Spinal cord (tissue), 9 donors: ENCODE measurements at regions not wholly inside any gene's neighbourhood (a gene's known extent, or its start where the extent isn't known, plus 50 kb on each side); places are given as distances from the start of the nearest gene placed in this dataset.
"Not testable (repeated sequence)": the region's sequence is repeated elsewhere in the genome, so short reads cannot be mapped to it uniquely, and the experiment has no call there.

Experiments
- DNase-seq, 6 donors: peaks; one replicate each; pipeline versions ENCODE4 v3.0.0 to v3.0.0-alpha.2; 2013 to 2015; ENCODE audit warnings: low spot score in 6 of 6, low read depth in 4 of 6
- H3K27ac ChIP-seq: one replicate; pipeline ENCODE4 v1.5.1; 2013; ENCODE audit warnings: low read depth, low read length, control low read depth
- H3K27me3 ChIP-seq: one replicate; pipeline ENCODE4 v1.6.1; 2013; ENCODE audit warnings: low read length; ENCODE audit not compliant: control insufficient read depth, insufficient read depth
- H3K36me3 ChIP-seq: one replicate; pipeline ENCODE4 v1.6.1; 2013; ENCODE audit warnings: low read length; ENCODE audit not compliant: control insufficient read depth, insufficient read depth
- H3K4me1 ChIP-seq: one replicate; pipeline ENCODE4 v1.6.1; 2013; ENCODE audit warnings: low read length; ENCODE audit not compliant: control insufficient read depth, insufficient read depth
- H3K4me3 ChIP-seq: one replicate; pipeline ENCODE4 v1.5.1; 2013; ENCODE audit warnings: low read depth, low read length, control low read depth
- H3K9me3 ChIP-seq: one replicate; pipeline ENCODE4 v1.6.1; 2013; ENCODE audit warnings: low read length; ENCODE audit not compliant: control insufficient read depth, insufficient read depth
- WGBS: methylation state at CpG from one replicate; pipeline ENCODE4 v1.1.5; 2013; ENCODE audit warnings: missing lambda C conversion rate; ENCODE audit not compliant: insufficient coverage; 5-methylcytosine and 5-hydroxymethylcytosine counted together
- donor health status: healthy.

DNA sequence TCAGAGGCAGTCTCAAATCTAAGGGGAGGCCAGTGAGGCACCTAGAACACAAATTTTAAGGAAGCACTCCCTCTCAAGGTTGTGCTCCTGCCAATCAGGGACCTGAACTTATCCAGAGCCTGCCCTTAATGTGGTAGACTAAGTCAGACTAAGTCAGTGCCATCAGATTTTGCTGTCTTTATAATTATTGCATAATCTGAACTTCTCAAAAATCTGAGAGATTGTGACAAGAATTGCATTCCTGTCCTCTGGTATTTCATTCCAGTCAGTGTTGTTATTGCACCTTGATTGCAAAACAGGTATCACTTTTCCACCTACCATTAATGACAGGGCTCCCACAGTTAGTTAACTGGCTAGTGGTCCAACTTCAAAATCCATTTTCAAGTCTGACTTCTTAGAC is 197.1 kb upstream of the HCN1 start:
- no peak for DNase-seq
- Histone ChIP-seq H3K9me3 (peaks cover 9% of the 10 kb centered on the region), H3K4me1 (no peaks in the 10 kb centered on the region)

GRCh38 chr5:45890441-45891080 is 194.4 kb upstream of the HCN1 start:
- WGBS, result 93% methylated on average over 19 of the region's 28 CpGs
- H3K9me3 ChIP-seq, H3K36me3 ChIP-seq, DNase-seq, H3K27ac ChIP-seq, H3K4me3 ChIP-seq, H3K4me1 ChIP-seq, H3K27me3 ChIP-seq: not testable (repeated sequence)

More for the DNA sequence above, 197.1 kb upstream of the HCN1 start:
- no peaks in the 10 kb centered on the region for H3K36me3 ChIP-seq
- H3K4me3 ChIP-seq, result no peak overlapping the region
- H3K27me3 ChIP-seq, result no peaks in the 10 kb centered on the region
- H3K27ac ChIP-seq, result no peak overlapping the region

DNA sequence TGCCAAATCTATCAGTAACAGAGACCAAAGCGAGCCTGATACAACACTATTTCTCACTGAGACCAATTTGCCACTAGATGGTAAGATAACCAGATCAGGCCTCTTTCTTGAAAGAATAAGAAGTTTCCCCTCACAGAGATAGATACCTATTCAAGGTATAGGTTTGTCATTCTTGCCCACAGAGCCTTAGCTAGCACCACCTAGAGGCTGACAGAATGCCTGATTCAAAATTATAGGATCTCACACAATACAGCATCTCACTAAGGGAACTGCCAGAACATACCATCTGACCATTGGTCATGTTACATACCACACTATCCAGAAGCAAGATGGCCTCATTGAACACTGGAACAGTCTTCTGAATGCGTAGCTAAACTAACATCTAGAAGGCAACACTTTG is 166.6 kb upstream of the HCN1 start:
- Histone ChIP-seq H3K4me3 (no peak overlapping the region), H3K27ac (no peak overlapping the region), H3K27me3 (no peaks in the 10 kb centered on the region), H3K9me3 (peaks cover 8% of the 10 kb centered on the region), H3K36me3 (no peaks in the 10 kb centered on the region), H3K4me1 (no peaks in the 10 kb centered on the region)
- 20% methylated on average over 1 of the region's 2 CpGs for WGBS
- DNase-seq, result no peak

DNA sequence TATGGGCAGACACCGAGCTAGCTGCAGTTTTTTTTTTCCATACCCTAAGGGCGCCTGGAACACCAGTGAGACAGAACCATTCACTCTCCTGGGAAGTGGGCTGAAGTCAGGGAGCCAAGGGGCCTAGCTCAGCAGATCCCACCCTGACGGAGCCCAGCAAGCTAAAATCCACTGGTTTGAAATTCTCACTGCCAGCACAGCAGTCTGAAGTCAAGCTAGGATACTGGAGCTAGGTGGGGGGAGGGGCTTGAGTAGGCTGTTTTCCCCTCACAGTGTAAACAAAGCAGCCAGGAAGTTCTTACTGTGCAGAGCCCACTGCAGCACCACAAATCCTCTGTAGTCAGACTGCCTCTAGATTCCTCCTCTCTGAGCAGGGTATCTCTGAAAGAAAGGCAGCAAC is 151.7 kb upstream of the HCN1 start:
- Histone ChIP-seq H3K4me3 (no peak overlapping the region), H3K9me3 (peaks cover 1% of the 10 kb centered on the region), H3K27ac (no peak overlapping the region), H3K36me3 (no peaks in the 10 kb centered on the region), H3K27me3 (no peaks in the 10 kb centered on the region), H3K4me1 (no peaks in the 10 kb centered on the region)
- no peak for DNase-seq
- WGBS, result 100% methylated on average over 2 of the region's 3 CpGs

GRCh38 chr5:45826055-45826454 is 129.9 kb upstream of the HCN1 start:
- Histone ChIP-seq H3K4me1 (no peaks in the 10 kb centered on the region), H3K36me3 (no peaks in the 10 kb centered on the region), H3K4me3 (no peak overlapping the region), H3K27ac (no peak overlapping the region), H3K9me3 (peaks cover 6% of the 10 kb centered on the region), H3K27me3 (no peaks in the 10 kb centered on the region)
- no CpG with 5 or more reads among the region's 2 CpGs for WGBS
- DNase-seq, result no peak

GRCh38 chr5:45800331-45800730 is 104.2 kb upstream of the HCN1 start:
- H3K27me3 ChIP-seq, result no peaks in the 10 kb centered on the region
- DNase-seq, result no peak
- peaks cover 13% of the 10 kb centered on the region for H3K9me3 ChIP-seq
- WGBS, result 60% methylated on average over 2 of the region's 2 CpGs
- no peak overlapping the region for H3K27ac ChIP-seq
- H3K36me3 ChIP-seq, result no peaks in the 10 kb centered on the region
- H3K4me1 ChIP-seq, result no peaks in the 10 kb centered on the region
- H3K4me3 ChIP-seq, result no peak overlapping the region

DNA sequence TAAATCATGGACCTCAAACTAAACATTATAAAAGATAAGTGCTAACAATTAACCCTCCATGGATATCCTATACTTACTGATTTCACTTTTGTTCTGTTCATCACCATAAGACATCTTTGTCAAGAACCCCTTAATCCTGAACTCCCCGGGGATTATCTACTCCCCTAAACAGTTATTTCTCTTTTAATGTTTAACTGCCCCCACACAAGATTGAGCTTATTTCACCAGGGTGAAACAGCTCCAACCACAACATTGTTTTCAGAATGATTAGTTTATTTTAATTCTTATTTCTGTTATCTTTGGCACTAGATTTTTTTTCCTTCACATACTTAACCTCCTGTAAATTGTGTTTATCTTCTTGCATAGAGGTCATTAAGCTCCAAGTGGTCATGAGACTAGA is 103.2 kb upstream of the HCN1 start:
- no peak for DNase-seq
- no peaks in the 10 kb centered on the region for H3K27me3 ChIP-seq
- peaks cover 16% of the 10 kb centered on the region for H3K9me3 ChIP-seq
- no peaks in the 10 kb centered on the region for H3K4me1 ChIP-seq
- H3K36me3 ChIP-seq, result no peaks in the 10 kb centered on the region
- 83% methylated on average over 1 of the region's 1 CpG for WGBS
- no peak overlapping the region for H3K27ac ChIP-seq
- no peak overlapping the region for H3K4me3 ChIP-seq

DNA sequence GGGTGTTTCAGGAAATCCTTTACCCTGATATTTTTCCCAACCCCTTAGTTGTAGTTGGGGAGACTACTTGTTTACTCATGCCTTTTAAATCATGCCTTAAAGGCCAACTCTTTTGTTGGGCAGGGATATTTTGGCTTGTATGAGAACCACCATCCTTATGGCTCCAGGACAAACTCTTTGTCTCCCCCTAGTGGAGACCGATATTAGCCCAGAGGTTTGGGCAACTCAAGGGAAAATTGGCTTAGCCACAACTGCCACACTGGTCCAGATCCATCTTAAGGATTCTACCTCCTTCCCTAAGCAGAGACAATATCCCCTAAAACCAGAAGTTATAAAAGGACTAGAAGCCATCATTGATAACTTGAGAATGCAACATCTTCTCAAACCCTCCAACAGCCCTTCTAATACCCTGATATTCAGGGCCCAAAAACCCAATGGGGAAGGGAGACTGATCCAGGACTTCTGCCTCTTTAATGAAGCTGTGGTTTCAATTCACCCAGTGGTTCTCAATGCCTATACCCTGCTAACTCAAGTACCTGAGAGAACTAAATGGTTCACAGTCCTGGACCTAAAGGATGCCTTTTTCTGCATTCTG is 100.9 kb upstream of the HCN1 start:
- Histone ChIP-seq H3K9me3 (peaks cover 19% of the 10 kb centered on the region), H3K4me3 (no peak overlapping the region), H3K27ac (no peak overlapping the region), H3K36me3 (no peaks in the 10 kb centered on the region), H3K4me1 (no peaks in the 10 kb centered on the region), H3K27me3 (no peaks in the 10 kb centered on the region)
- no peak for DNase-seq
- WGBS, result 67% methylated on average over 1 of the region's 1 CpG

GRCh38 chr5:45795458-45795857 is 99.3 kb upstream of the HCN1 start:
- no peaks in the 10 kb centered on the region for H3K4me1 ChIP-seq

More at GRCh38 chr5:45795458-45795857, 99.3 kb upstream of the HCN1 start:
- H3K36me3 ChIP-seq, result no peaks in the 10 kb centered on the region
- DNase-seq, result no peak
- no peaks in the 10 kb centered on the region for H3K27me3 ChIP-seq
- H3K27ac ChIP-seq, result no peak overlapping the region
- no peak overlapping the region for H3K4me3 ChIP-seq
- peaks cover 14% of the 10 kb centered on the region for H3K9me3 ChIP-seq
- 25% methylated on average over 1 of the region's 1 CpG for WGBS
